Naive thymus-derived CD8-positive, alpha-beta T cell (primary cell): ENCODE measurements at regions not wholly inside any gene's neighbourhood (a gene's known extent, or its start where the extent isn't known, plus 50 kb on each side); places are given as distances from the start of the nearest gene placed in this dataset.

Source experiments
- ATAC-seq, 2 donors: fragments of 150-1000 bp; cut with Tn5 transposase in 1 of 2; sonication (Bioruptor Pico), chemical (Tn5 transposase) in 1 of 2; 1 replicate in 1 of 2; 2 replicates in 1 of 2; pipeline ENCODE4 v1.10.0; 2021; ENCODE audit warnings: mild to moderate bottlenecking in 2 of 2, moderate library complexity in 2 of 2
- POLR2A ChIA-PET: fragments of 350-600 bp; sonication (Branson Sonifier 250); formaldehyde crosslinking; loops from one replicate; lab custom pipeline; 2021; ENCODE audit warnings: antibody characterized with exemption; lab: Charles Lee
- DNase-seq, 10 donors: peaks; one replicate each; pipeline versions ENCODE4 v3.0.0 to v3.0.0-alpha.2; 2020 to 2022
- H3K27ac Mint-ChIP-seq, 10 donors: one replicate each; pipeline ENCODE4 v1.8.0; 2020 to 2022; ENCODE audit warnings: mild to moderate bottlenecking in 10 of 10, mixed read lengths in 10 of 10, moderate library complexity in 4 of 10, inconsistent platforms in 1 of 10
- H3K27me3 Mint-ChIP-seq, 5 donors: one replicate each; pipeline ENCODE4 v1.8.0; 2021 to 2022; ENCODE audit warnings: mixed read lengths in 5 of 5
- H3K36me3 Mint-ChIP-seq, 3 donors: one replicate each; pipeline ENCODE4 v1.8.0; 2020 to 2022; ENCODE audit warnings: mixed read lengths in 3 of 3, mild to moderate bottlenecking in 2 of 3, inconsistent platforms in 1 of 3
- H3K4me1 Mint-ChIP-seq, 4 donors: one replicate each; pipeline ENCODE4 v1.8.0; 2021 to 2022; ENCODE audit warnings: mixed read lengths in 4 of 4
- H3K4me3 Mint-ChIP-seq, 10 donors: one replicate each; pipeline ENCODE4 v1.8.0; 2020 to 2022; ENCODE audit warnings: mild to moderate bottlenecking in 10 of 10, mixed read lengths in 10 of 10, moderate library complexity in 6 of 10, inconsistent platforms in 1 of 10
- H3K9me3 Mint-ChIP-seq, 9 donors: one replicate each; pipeline ENCODE4 v1.8.0; 2020 to 2022; ENCODE audit warnings: mixed read lengths in 9 of 9, mild to moderate bottlenecking in 3 of 9, inconsistent platforms in 1 of 9, moderate library complexity in 1 of 9

GRCh38 chr2:19769513-19769912, 132.3 kb downstream of the TTC32 start:
- Mint-ChIP-seq H3K4me3 (no peak overlapping the region), H3K36me3 (peaks cover 0 to 5% (median 0%) of the 10 kb centered on the region in 3 donors), H3K27ac (no peak overlapping the region), H3K27me3 (peaks cover 0 to 9% (median 2%) of the 10 kb centered on the region in 5 donors), H3K4me1 (no peaks in the 10 kb centered on the region), H3K9me3 (peaks cover 0 to 8% (median 0%) of the 10 kb centered on the region in 9 donors)
- DNase-seq (no peak), ATAC-seq (no peak)
- POLR2A ChIA-PET: no interaction called here

DNA sequence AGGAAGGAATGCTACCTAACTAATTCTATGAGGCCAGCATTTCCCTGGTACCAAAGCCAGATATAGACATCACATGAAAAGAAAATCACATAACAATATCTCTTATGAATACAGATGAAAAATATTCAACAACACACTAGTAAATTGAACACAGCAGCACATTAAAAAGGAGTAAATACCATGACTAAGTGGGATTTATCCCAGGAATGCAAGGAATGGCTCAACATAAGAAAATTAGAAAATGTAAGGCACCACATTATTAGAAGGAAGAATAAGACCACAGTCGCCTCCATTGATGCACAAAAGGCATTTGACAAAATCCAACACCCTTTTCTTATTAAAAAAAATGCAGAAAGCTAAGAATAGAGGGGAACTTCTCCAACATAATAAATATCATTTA, 133.9 kb downstream of the TTC32 start:
- POLR2A ChIA-PET: no interaction called here
- Mint-ChIP-seq H3K27ac (no peak overlapping the region), H3K36me3 (peaks cover 0 to 6% (median 0%) of the 10 kb centered on the region in 3 donors), H3K4me1 (no peaks in the 10 kb centered on the region), H3K9me3 (peaks cover 0 to 9% (median 0%) of the 10 kb centered on the region in 9 donors), H3K27me3 (peaks cover 0 to 9% (median 2%) of the 10 kb centered on the region in 5 donors), H3K4me3 (no peak overlapping the region)
- ATAC-seq (no peak), DNase-seq (no peak)

GRCh38 chr2:19764998-19765397, 136.8 kb downstream of the TTC32 start:
- DNase-seq (no peak), ATAC-seq (no peak)
- Mint-ChIP-seq H3K4me1 (no peaks in the 10 kb centered on the region), H3K36me3 (peaks cover 0 to 6% (median 0%) of the 10 kb centered on the region in 3 donors), H3K27me3 (peaks cover 0 to 9% (median 4%) of the 10 kb centered on the region in 5 donors), H3K27ac (no peak overlapping the region), H3K9me3 (peaks cover 0 to 9% (median 0%) of the 10 kb centered on the region in 9 donors), H3K4me3 (no peak overlapping the region)
- POLR2A ChIA-PET: no interaction called here

DNA sequence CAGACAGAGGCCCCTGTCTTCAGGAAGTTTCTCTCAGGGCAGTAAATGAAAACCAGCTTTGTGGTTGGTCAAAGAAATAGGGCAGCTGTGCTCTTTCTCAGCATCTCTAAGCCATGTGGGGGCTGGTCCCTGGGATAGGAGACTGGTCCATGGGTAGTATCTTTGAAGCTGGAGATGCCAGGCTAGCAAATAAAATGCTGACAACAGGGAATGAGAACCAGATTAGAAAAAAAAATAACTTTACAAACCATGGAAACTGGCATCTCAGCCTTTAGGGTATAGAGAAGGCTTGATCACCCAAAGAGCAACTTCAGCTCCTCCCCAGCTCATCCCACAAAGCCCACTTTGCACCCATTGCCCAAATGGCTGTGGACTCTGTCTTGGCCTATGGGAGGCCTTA, 138.1 kb downstream of the TTC32 start:
- Mint-ChIP-seq H3K9me3 (peaks cover 0 to 9% (median 0%) of the 10 kb centered on the region in 9 donors), H3K4me3 (no peak overlapping the region), H3K27ac (no peak overlapping the region), H3K36me3 (peaks cover 0 to 6% (median 0%) of the 10 kb centered on the region in 3 donors), H3K4me1 (no peaks in the 10 kb centered on the region), H3K27me3 (peaks cover 0 to 14% (median 5%) of the 10 kb centered on the region in 5 donors)
- ATAC-seq (no peak), DNase-seq (no peak)
- POLR2A ChIA-PET: no interaction called here

DNA sequence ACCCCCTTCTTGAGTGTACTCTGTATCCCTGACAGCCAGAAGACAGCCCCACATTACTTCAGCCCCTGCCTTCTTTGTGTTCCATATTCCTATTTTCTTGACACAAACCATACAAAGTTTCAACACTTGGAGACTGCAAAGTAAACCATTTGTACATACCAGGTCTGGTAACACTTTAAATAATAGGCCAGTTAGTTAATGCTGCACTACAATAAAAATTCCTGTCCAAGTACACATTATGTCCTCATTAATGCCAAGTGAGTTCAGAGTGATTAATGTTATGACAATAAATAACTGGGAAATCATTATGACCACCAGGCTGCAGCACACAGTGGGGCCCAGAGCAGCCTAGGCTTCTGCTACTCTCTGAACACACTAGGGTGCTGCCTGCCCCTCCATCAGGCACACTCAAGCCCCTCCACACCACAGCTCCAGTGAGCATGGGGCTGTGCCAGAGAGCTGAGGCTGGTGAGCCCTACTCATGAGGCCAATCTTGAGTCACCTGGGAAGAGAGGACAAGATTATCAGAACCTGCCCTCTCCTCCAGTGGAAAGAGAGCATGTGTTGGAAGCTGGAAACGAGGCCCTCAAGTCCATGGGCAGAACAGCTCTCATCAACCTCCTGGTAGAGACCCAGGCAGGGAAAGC, 138.7 kb downstream of the TTC32 start:
- ATAC-seq (no peak), DNase-seq (no peak)
- POLR2A ChIA-PET: no interaction called here
- Mint-ChIP-seq H3K4me3 (no peak overlapping the region), H3K9me3 (peaks cover 0 to 9% (median 0%) of the 10 kb centered on the region in 9 donors), H3K27me3 (peaks cover 0 to 18% (median 5%) of the 10 kb centered on the region in 5 donors), H3K4me1 (no peaks in the 10 kb centered on the region), H3K36me3 (peaks cover 0 to 6% (median 0%) of the 10 kb centered on the region in 3 donors), H3K27ac (no peak overlapping the region)

DNA sequence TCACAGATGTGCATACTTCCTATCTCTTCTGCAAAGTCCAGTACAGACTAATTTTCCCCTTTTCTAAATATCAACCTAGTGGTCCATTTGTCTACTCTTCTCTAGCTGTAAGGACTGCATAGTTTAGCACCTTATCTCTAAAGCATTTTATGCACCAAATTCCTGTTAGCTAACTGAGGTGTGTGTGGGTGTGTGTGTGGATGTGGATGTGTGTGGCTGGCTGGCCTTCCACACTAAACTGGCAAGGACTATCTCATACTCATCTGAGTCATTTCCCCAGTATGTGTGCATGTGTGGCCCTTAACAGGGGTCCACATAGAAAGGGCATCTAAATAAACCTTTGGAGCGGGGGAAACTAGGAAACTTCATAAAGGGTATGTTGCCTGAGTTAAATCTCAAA, 139.6 kb downstream of the TTC32 start:
- Mint-ChIP-seq H3K27ac (no peak overlapping the region), H3K27me3 (peaks cover 2 to 17% (median 7%) of the 10 kb centered on the region in 5 donors), H3K4me3 (no peak overlapping the region), H3K4me1 (no peaks in the 10 kb centered on the region), H3K9me3 (peaks cover 0 to 9% (median 0%) of the 10 kb centered on the region in 9 donors), H3K36me3 (peaks cover 0 to 6% (median 0%) of the 10 kb centered on the region in 3 donors)
- ATAC-seq (no peak), DNase-seq (no peak)
- POLR2A ChIA-PET: no interaction called here

GRCh38 chr2:19759880-19760279, 141.9 kb downstream of the TTC32 start:
- DNase-seq: no peak
- H3K4me3 Mint-ChIP-seq: no peak overlapping the region
- no peaks in the 10 kb centered on the region for H3K4me1 Mint-ChIP-seq
- H3K27ac Mint-ChIP-seq: no peak overlapping the region
- ATAC-seq: no peak
- POLR2A ChIA-PET: no interaction called here
- H3K9me3 Mint-ChIP-seq: peaks cover 0 to 8% (median 2%) of the 10 kb centered on the region in 9 donors
- peaks cover 5 to 28% (median 9%) of the 10 kb centered on the region in 5 donors for H3K27me3 Mint-ChIP-seq
- peaks cover 0 to 5% (median 0%) of the 10 kb centered on the region in 3 donors for H3K36me3 Mint-ChIP-seq

GRCh38 chr2:19758658-19759057, 143.1 kb downstream of the TTC32 start:
- POLR2A ChIA-PET: no interaction called here
- Mint-ChIP-seq H3K4me3 (no peak overlapping the region), H3K9me3 (peaks cover 0 to 3% (median 0%) of the 10 kb centered on the region in 9 donors), H3K4me1 (no peaks in the 10 kb centered on the region), H3K27me3 (peaks cover 5 to 39% (median 17%) of the 10 kb centered on the region in 5 donors), H3K27ac (no peak overlapping the region), H3K36me3 (no peaks in the 10 kb centered on the region)
- ATAC-seq: no peak
- DNase-seq: no peak

- ATAC-seq: no peak
- Mint-ChIP-seq H3K9me3 (peaks cover 0 to 3% (median 0%) of the 10 kb centered on the region in 9 donors), H3K27me3 (peaks cover 5 to 50% (median 17%) of the 10 kb centered on the region in 5 donors), H3K27ac (no peak overlapping the region), H3K4me3 (no peak overlapping the region), H3K4me1 (no peaks in the 10 kb centered on the region), H3K36me3 (no peaks in the 10 kb centered on the region)
- POLR2A ChIA-PET: no interaction called here
- DNase-seq: no peak
Observed at GRCh38 chr2:19757586-19757985, 144.2 kb downstream of the TTC32 start.

- Mint-ChIP-seq H3K4me1 (no peaks in the 10 kb centered on the region), H3K9me3 (peaks cover 0 to 3% (median 0%) of the 10 kb centered on the region in 9 donors), H3K27me3 (peaks cover 9 to 72% (median 26%) of the 10 kb centered on the region in 5 donors), H3K27ac (no peak overlapping the region), H3K36me3 (no peaks in the 10 kb centered on the region), H3K4me3 (no peak overlapping the region)
- POLR2A ChIA-PET: no interaction called here
- ATAC-seq (no peak), DNase-seq (no peak)
Observed at GRCh38 chr2:19754907-19755306, 146.9 kb downstream of the TTC32 start.

DNA sequence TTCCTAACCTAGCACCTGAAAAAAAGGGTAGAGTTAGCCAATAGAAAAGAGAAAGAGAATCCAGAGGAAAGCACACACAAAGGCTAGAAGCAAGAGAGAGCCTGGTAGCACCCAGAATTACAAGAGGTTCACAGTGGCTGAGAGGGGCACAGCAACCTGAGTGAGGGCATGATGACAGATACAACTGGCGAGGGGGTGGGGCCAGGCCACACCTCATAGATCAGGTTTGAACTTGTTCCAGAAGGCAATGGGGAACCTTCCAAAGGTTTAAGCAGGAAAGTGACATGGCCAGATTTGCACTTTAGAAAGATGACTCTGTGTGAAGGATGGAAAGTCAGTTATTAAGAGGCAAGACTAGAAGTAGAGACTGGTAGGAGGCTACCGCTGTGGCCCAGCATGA, 148.0 kb downstream of the TTC32 start:
- Mint-ChIP-seq H3K27me3 (peaks cover 8 to 69% (median 24%) of the 10 kb centered on the region in 5 donors), H3K27ac (no peak overlapping the region), H3K4me1 (no peaks in the 10 kb centered on the region), H3K36me3 (no peaks in the 10 kb centered on the region), H3K9me3 (peaks cover 0 to 3% (median 0%) of the 10 kb centered on the region in 9 donors), H3K4me3 (no peak overlapping the region)
- no peak for DNase-seq
- POLR2A ChIA-PET: no interaction called here
- no peak for ATAC-seq

DNA sequence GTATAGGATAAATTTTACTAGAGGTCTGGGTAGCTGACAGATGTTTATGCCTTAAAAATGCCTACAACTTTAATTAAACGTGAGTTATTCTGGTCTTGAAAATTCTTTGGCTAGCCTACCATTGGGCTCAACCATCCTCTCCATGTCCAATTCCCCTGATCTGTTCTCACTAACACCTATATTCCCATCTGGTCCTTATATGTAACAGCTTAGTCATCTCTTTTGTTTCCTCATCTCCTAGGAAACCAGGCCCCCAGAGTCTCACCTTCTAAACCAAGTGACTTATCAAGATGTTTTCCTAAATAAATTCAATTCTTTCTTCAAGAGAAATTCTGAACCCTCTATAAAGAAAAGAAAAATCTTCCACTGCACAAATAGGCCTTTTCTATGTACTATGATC, 148.5 kb downstream of the TTC32 start:
- DNase-seq (no peak), ATAC-seq (no peak)
- H3K4me3 Mint-ChIP-seq: no peak overlapping the region
- no peaks in the 10 kb centered on the region for H3K36me3 Mint-ChIP-seq
- H3K4me1 Mint-ChIP-seq: peaks cover 0 to 1% (median 0%) of the 10 kb centered on the region in 4 donors
- H3K27me3 Mint-ChIP-seq: peaks cover 6 to 64% (median 24%) of the 10 kb centered on the region in 5 donors
- POLR2A ChIA-PET: no interaction called here
- no peak overlapping the region for H3K27ac Mint-ChIP-seq
- H3K9me3 Mint-ChIP-seq: peaks cover 0 to 3% (median 0%) of the 10 kb centered on the region in 9 donors

DNA sequence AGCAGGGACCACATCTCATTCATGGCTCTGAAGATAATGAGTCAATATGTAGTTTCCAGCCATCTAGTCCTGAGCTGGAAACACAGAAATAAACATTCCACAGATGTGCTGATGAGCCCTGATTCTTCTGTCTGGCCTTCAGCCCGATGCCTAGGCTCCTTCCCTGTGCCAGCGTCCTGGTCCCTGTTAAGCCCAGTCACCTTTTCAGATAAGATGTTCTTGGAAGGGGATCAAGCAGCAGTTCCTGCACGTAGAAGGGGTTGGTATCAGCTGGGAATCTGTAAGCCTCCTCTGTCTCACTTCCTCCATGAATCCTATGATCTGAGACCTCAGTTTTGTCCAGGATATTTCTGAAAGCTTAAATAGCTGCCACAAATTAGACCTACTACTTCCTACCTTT, 149.3 kb downstream of the TTC32 start:
- Mint-ChIP-seq H3K4me3 (no peak overlapping the region), H3K4me1 (peaks cover 0 to 1% (median 0%) of the 10 kb centered on the region in 4 donors), H3K36me3 (no peaks in the 10 kb centered on the region), H3K27ac (no peak overlapping the region), H3K9me3 (peaks cover 0 to 3% (median 0%) of the 10 kb centered on the region in 9 donors), H3K27me3 (peaks cover 6 to 62% (median 24%) of the 10 kb centered on the region in 5 donors)
- POLR2A ChIA-PET: no interaction called here
- no peak for ATAC-seq
- no peak for DNase-seq
